GM06990 (cell line): ENCODE measurements at regions not wholly inside any gene's neighbourhood (a gene's known extent, or its start where the extent isn't known, plus 50 kb on each side); places are given as distances from the start of the nearest gene placed in this dataset.
A peak's percentile ranks its signal among the peaks of the same experiment; 100 is the strongest.
"Not testable (repeated sequence)": the region's sequence is repeated elsewhere in the genome, so short reads cannot be mapped to it uniquely, and the experiment has no call there.

Experiments used
- DNase-seq: peaks from one replicate; pipeline ENCODE4 v3.0.0-alpha.2; 2011; ENCODE audit not compliant: insufficient read length; ENCODE audit errors: extremely low read depth
- H3K27me3 ChIP-seq: replicated peaks from 2 replicates; pipeline ENCODE4 v1.6.0; 2011; ENCODE audit warnings: low read length; ENCODE audit not compliant: control insufficient read depth, insufficient read depth
- H3K36me3 ChIP-seq: 2 replicates; pipeline ENCODE4 v1.5.1; 2011; ENCODE audit warnings: low read length; ENCODE audit not compliant: control insufficient read depth, insufficient read depth
- H3K4me3 ChIP-seq: replicated peaks from 2 replicates; pipeline ENCODE4 v1.5.1; 2011; ENCODE audit warnings: low read depth, mild to moderate bottlenecking, control low read depth, low read length
- CTCF ChIP-seq: IDR thresholded peaks from 2 replicates; pipeline ENCODE4 v1.5.1; 2011; ENCODE audit warnings: low read length, control low read depth, mild to moderate bottlenecking, inconsistent platforms; ENCODE audit not compliant: insufficient read depth, poor library complexity, severe bottlenecking

GRCh38 chr2:230602562-230603230, 109.9 kb upstream of the CAB39 start:
- Histone ChIP-seq H3K27me3 (no peaks in the 10 kb centered on the region), H3K36me3 (no peaks in the 10 kb centered on the region), H3K4me3 (peak overlapping the region; percentile 2; the same call in 1 of the 2 replicates)
- no peak for TF ChIP-seq CTCF
- DNase-seq = peak; percentile 88

- H3K27me3 ChIP-seq, DNase-seq, H3K36me3 ChIP-seq, H3K4me3 ChIP-seq: not testable (repeated sequence)
Observed at GRCh38 chr2:230603317-230603716, 109.3 kb upstream of the CAB39 start.

- DNase-seq, H3K27me3 ChIP-seq, H3K36me3 ChIP-seq, H3K4me3 ChIP-seq: not testable (repeated sequence)
Observed at GRCh38 chr2:230604158-230604557, 108.5 kb upstream of the CAB39 start.

GRCh38 chr2:230614040-230614439, 98.6 kb upstream of the CAB39 start:
- DNase-seq = no peak
- Histone ChIP-seq H3K4me3 (no peak overlapping the region), H3K27me3 (no peaks in the 10 kb centered on the region), H3K36me3 (no peaks in the 10 kb centered on the region)
- no peak for TF ChIP-seq CTCF

- peak overlapping the region; percentile 37; the same call in 1 of the 2 replicates for H3K4me3 ChIP-seq
- H3K27me3 ChIP-seq = no peaks in the 10 kb centered on the region
- no peaks in the 10 kb centered on the region for H3K36me3 ChIP-seq
- peak; percentile 71 for DNase-seq
- no peak for TF ChIP-seq CTCF
Observed at GRCh38 chr2:230614913-230615332, 97.7 kb upstream of the CAB39 start.

GRCh38 chr2:230617256-230617706, 95.4 kb upstream of the CAB39 start:
- DNase-seq, H3K36me3 ChIP-seq, H3K4me3 ChIP-seq: not testable (repeated sequence)

GRCh38 chr2:230619491-230619890, 93.2 kb upstream of the CAB39 start:
- TF ChIP-seq CTCF = no peak
- no peak for DNase-seq
- no peaks in the 10 kb centered on the region for H3K27me3 ChIP-seq
- no peak overlapping the region for H3K4me3 ChIP-seq
- no peaks in the 10 kb centered on the region for H3K36me3 ChIP-seq

More at GRCh38 chr2:230617256-230617706, 95.4 kb upstream of the CAB39 start:
- H3K27me3 ChIP-seq = not testable (repeated sequence)

GRCh38 chr2:230625220-230625619, 87.4 kb upstream of the CAB39 start:
- H3K4me3 ChIP-seq, H3K27me3 ChIP-seq, H3K36me3 ChIP-seq, DNase-seq: not testable (repeated sequence)

GRCh38 chr2:230627091-230627490, 85.6 kb upstream of the CAB39 start:
- not testable (repeated sequence) for DNase-seq, H3K36me3 ChIP-seq, H3K27me3 ChIP-seq, H3K4me3 ChIP-seq
